Astrocyte (in vitro differentiated cells and primary cell): ENCODE measurements at regions not wholly inside any gene's neighbourhood (a gene's known extent, or its start where the extent isn't known, plus 50 kb on each side); places are given as distances from the start of the nearest gene placed in this dataset.

ENCODE experiments used
- DNase-seq: peaks from one replicate; pipeline ENCODE4 v3.0.0-alpha.2; 2010; ENCODE audit warnings: low read depth
- FAIRE-seq: peaks from 2 replicates; lab custom pipeline; 2011; peaks lifted over from hg19 to GRCh38; lab: Jason Lieb, UNC
- H2AFZ ChIP-seq: 2 replicates; pipeline ENCODE4 v1.6.0; 2012; ENCODE audit warnings: low read depth, low read length, inconsistent platforms
- H3K27ac ChIP-seq: 2 replicates; pipeline ENCODE4 v1.5.1; 2011; ENCODE audit warnings: low read depth, low read length, inconsistent platforms
- H3K27me3 ChIP-seq: 2 replicates; pipeline ENCODE4 v1.6.0; 2011; ENCODE audit warnings: low read length, inconsistent platforms; ENCODE audit not compliant: insufficient read depth
- H3K36me3 ChIP-seq: 2 replicates; pipeline ENCODE4 v1.5.1; 2011; ENCODE audit warnings: low read length, inconsistent platforms; ENCODE audit not compliant: insufficient read depth
- H3K4me1 ChIP-seq: 2 replicates; pipeline ENCODE4 v1.5.1; 2011; ENCODE audit warnings: low read length, inconsistent platforms; ENCODE audit not compliant: insufficient read depth
- H3K4me2 ChIP-seq: 2 replicates; pipeline ENCODE4 v1.6.0; 2012; ENCODE audit warnings: low read length, inconsistent platforms
- H3K4me3 ChIP-seq: 2 replicates; pipeline ENCODE4 v1.5.1; 2011; ENCODE audit warnings: low read depth, mild to moderate bottlenecking, low read length, inconsistent platforms; ENCODE audit not compliant: insufficient read depth
- H3K79me2 ChIP-seq: 2 replicates; pipeline ENCODE4 v1.6.0; 2012; ENCODE audit warnings: mild to moderate bottlenecking, low read length, inconsistent platforms; ENCODE audit not compliant: insufficient read depth
- H3K9ac ChIP-seq: 2 replicates; pipeline ENCODE4 v1.6.0; 2012; ENCODE audit warnings: mild to moderate bottlenecking, low read length, inconsistent platforms
- H3K9me3 ChIP-seq: 2 replicates; pipeline ENCODE4 v1.5.1; 2012; ENCODE audit warnings: low read depth, mild to moderate bottlenecking, low read length, inconsistent platforms; ENCODE audit not compliant: insufficient read depth
- H4K20me1 ChIP-seq: 2 replicates; pipeline ENCODE4 v1.6.0; 2012; ENCODE audit warnings: low read length, inconsistent platforms; ENCODE audit not compliant: insufficient read depth
- H3K27ac Mint-ChIP-seq: one replicate; pipeline ENCODE4 v1.8.0; 2021; ENCODE audit warnings: mild to moderate bottlenecking, mixed read lengths; ENCODE audit not compliant: unreplicated experiment
- H3K27me3 Mint-ChIP-seq: one replicate; pipeline ENCODE4 v1.8.0; 2021; ENCODE audit warnings: low read depth, mixed read lengths; ENCODE audit not compliant: unreplicated experiment
- H3K36me3 Mint-ChIP-seq: one replicate; pipeline ENCODE4 v1.8.0; 2021; ENCODE audit warnings: low read depth, mixed read lengths; ENCODE audit not compliant: unreplicated experiment
- H3K4me1 Mint-ChIP-seq: one replicate; pipeline ENCODE4 v1.8.0; 2021; ENCODE audit warnings: low read depth, mixed read lengths; ENCODE audit not compliant: unreplicated experiment
- H3K4me3 Mint-ChIP-seq: one replicate; pipeline ENCODE4 v1.8.0; 2021; ENCODE audit warnings: mild to moderate bottlenecking, moderate library complexity, mixed read lengths; ENCODE audit not compliant: unreplicated experiment
- H3K9me3 Mint-ChIP-seq: one replicate; pipeline ENCODE4 v1.8.0; 2021; ENCODE audit warnings: mild to moderate bottlenecking, mixed read lengths; ENCODE audit not compliant: unreplicated experiment
- EZH2 ChIP-seq: IDR thresholded peaks from 2 replicates; pipeline ENCODE4 v1.6.1; 2012; ENCODE audit warnings: mild to moderate bottlenecking, low read length, inconsistent platforms; ENCODE audit not compliant: insufficient read depth
- TF ChIP-seq, protein P1 (sequence below): IDR thresholded peaks from 2 replicates; pipeline ENCODE4 v1.5.1; 2011; ENCODE audit warnings: low read depth, mild to moderate bottlenecking, inconsistent platforms, low read length, moderate library complexity; ENCODE audit not compliant: insufficient read depth

DNA sequence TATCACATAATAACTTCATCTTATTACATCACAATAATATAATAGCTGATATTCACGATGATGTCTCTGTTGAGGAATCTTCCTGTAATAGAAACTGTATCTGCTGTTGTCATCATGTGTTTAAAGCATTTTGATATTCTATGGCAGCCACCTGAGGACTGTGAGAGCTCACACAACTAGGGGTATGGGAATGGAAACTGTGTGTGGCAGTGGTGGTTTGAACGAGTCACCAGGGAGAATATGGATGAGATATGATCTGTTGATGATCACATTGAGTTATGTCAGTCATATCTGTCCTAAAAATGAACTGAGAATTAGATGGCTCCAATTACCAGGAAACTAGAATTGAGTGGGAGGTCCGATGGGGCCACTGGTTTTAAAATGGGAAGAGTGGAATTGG is 169.6 kb downstream of the MID1IP1 start:
- H3K4me2 ChIP-seq = no peak overlapping the region
- Mint-ChIP-seq H3K36me3 (no peaks in the 10 kb centered on the region), H3K27me3 (peaks cover 3% of the 10 kb centered on the region), H3K9me3 (peaks cover 2% of the 10 kb centered on the region), H3K4me3 (no peak overlapping the region), H3K27ac (no peak overlapping the region), H3K4me1 (peaks cover 3% of the 10 kb centered on the region)
- H3K4me3 ChIP-seq = no peak overlapping the region
- H3K79me2 ChIP-seq = no peaks in the 10 kb centered on the region
- DNase-seq (no peak), FAIRE-seq (no peak)
- H3K27me3 ChIP-seq = no peaks in the 10 kb centered on the region
- no peaks in the 10 kb centered on the region for H3K36me3 ChIP-seq
- no peaks in the 10 kb centered on the region for H3K9me3 ChIP-seq
- H3K27ac ChIP-seq = no peak overlapping the region
- no peak for TF ChIP-seq EZH2
- TF ChIP-seq, protein P1, sequence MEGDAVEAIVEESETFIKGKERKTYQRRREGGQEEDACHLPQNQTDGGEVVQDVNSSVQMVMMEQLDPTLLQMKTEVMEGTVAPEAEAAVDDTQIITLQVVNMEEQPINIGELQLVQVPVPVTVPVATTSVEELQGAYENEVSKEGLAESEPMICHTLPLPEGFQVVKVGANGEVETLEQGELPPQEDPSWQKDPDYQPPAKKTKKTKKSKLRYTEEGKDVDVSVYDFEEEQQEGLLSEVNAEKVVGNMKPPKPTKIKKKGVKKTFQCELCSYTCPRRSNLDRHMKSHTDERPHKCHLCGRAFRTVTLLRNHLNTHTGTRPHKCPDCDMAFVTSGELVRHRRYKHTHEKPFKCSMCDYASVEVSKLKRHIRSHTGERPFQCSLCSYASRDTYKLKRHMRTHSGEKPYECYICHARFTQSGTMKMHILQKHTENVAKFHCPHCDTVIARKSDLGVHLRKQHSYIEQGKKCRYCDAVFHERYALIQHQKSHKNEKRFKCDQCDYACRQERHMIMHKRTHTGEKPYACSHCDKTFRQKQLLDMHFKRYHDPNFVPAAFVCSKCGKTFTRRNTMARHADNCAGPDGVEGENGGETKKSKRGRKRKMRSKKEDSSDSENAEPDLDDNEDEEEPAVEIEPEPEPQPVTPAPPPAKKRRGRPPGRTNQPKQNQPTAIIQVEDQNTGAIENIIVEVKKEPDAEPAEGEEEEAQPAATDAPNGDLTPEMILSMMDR = no peak
- H3K9ac ChIP-seq = no peak overlapping the region
- H4K20me1 ChIP-seq = no peaks in the 10 kb centered on the region
- no peaks in the 10 kb centered on the region for H3K4me1 ChIP-seq
- H2AFZ ChIP-seq = no peak overlapping the region

DNA sequence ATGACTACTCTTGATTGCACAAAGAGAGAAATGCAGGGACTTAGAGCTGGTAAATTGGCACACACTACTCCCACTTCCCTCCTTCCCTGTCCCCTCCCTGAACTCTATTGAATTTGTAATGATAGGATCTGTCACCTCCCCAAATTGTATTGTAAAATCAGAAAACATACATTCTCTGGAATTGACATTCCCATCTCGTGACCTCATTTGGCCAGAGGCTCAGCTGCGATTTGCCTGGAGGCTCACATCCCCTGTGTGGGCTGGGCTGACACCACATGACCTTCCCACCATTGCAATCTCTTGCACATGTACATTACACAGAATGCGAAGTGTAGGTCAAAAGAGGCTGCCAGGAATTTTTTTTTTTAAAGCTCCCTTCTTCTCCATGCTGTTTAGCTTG is 172.1 kb downstream of the MID1IP1 start:
- no peak for TF ChIP-seq EZH2
- TF ChIP-seq, protein P1 = no peak
- H3K27ac ChIP-seq = no peak overlapping the region
- no peak overlapping the region for H3K4me3 Mint-ChIP-seq
- H3K9me3 Mint-ChIP-seq = peaks cover 2% of the 10 kb centered on the region
- no peak for DNase-seq
- no peaks in the 10 kb centered on the region for H3K27me3 ChIP-seq
- H3K27ac Mint-ChIP-seq = no peak overlapping the region
- H3K79me2 ChIP-seq = no peaks in the 10 kb centered on the region
- H4K20me1 ChIP-seq = no peaks in the 10 kb centered on the region
- no peak overlapping the region for H3K4me2 ChIP-seq
- H2AFZ ChIP-seq = no peak overlapping the region
- no peaks in the 10 kb centered on the region for H3K36me3 Mint-ChIP-seq
- H3K36me3 ChIP-seq = no peaks in the 10 kb centered on the region
- FAIRE-seq = peak; percentile 56
- no peaks in the 10 kb centered on the region for H3K4me1 ChIP-seq
- H3K27me3 Mint-ChIP-seq = no peaks in the 10 kb centered on the region
- peaks cover 3% of the 10 kb centered on the region for H3K4me1 Mint-ChIP-seq
- no peak overlapping the region for H3K4me3 ChIP-seq
- no peaks in the 10 kb centered on the region for H3K9me3 ChIP-seq
- H3K9ac ChIP-seq = no peak overlapping the region

DNA sequence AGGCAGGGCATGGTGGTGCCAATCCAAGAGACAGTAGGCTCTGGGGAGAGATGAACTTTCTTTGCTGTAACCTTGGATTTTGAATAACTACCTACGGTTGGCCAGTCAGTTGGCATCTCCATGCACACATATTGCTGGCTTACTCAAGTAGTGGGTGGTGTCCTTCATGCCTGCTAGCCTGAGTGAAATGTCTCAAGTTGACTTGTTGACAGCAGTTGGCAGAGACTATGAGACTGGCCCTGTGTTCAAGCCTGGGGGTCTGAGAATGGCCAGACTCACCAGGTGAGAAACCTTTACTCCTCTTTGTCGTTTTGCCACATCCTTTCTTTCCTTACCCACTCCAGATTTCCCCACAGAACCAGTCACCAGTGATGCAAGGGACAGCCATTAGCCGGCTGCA is 173.3 kb downstream of the MID1IP1 start:
- H2AFZ ChIP-seq = no peak overlapping the region
- DNase-seq (no peak), FAIRE-seq (no peak)
- no peak overlapping the region for H3K9ac ChIP-seq
- no peak overlapping the region for H3K4me3 Mint-ChIP-seq
- H3K4me3 ChIP-seq = no peak overlapping the region
- H4K20me1 ChIP-seq = no peaks in the 10 kb centered on the region
- no peaks in the 10 kb centered on the region for H3K27me3 Mint-ChIP-seq
- H3K4me1 ChIP-seq = no peaks in the 10 kb centered on the region
- H3K4me2 ChIP-seq = no peak overlapping the region
- H3K9me3 Mint-ChIP-seq = peaks cover 2% of the 10 kb centered on the region
- H3K36me3 ChIP-seq = no peaks in the 10 kb centered on the region
- TF ChIP-seq EZH2 = no peak
- TF ChIP-seq, protein P1 = no peak
- H3K27ac Mint-ChIP-seq = no peak overlapping the region
- no peaks in the 10 kb centered on the region for H3K9me3 ChIP-seq
- H3K27me3 ChIP-seq = no peaks in the 10 kb centered on the region
- no peak overlapping the region for H3K27ac ChIP-seq
- H3K79me2 ChIP-seq = no peaks in the 10 kb centered on the region
- H3K4me1 Mint-ChIP-seq = peaks cover 3% of the 10 kb centered on the region
- H3K36me3 Mint-ChIP-seq = no peaks in the 10 kb centered on the region
